Ascending aorta (tissue), 2 donors: ENCODE measurements at regions not wholly inside any gene's neighbourhood (a gene's known extent, or its start where the extent isn't known, plus 50 kb on each side); places are given as distances from the start of the nearest gene placed in this dataset.

Experiments
- DNase-seq, 2 donors: peaks; one replicate each; pipeline ENCODE4 v3.0.0-alpha.2; 2019; ENCODE audit warnings: low spot score in 2 of 2
- H3K27ac ChIP-seq, 2 donors: fragments of 200-600 bp; sonication (generic); one replicate each; pipeline ENCODE4 v1.5.1; 2016 to 2017; ENCODE audit warnings: mild to moderate bottlenecking in 1 of 2
- H3K27me3 ChIP-seq: fragments of 200-600 bp; sonication (generic); one replicate; pipeline ENCODE4 v1.5.1; 2017
- H3K36me3 ChIP-seq, 2 donors: fragments of 200-600 bp; sonication (generic); one replicate each; pipeline ENCODE4 v1.5.1; 2016
- H3K4me1 ChIP-seq, 2 donors: fragments of 200-600 bp; sonication (generic); one replicate each; pipeline ENCODE4 v1.5.1; 2016 to 2017; ENCODE audit warnings: mild to moderate bottlenecking in 1 of 2
- H3K4me3 ChIP-seq, 2 donors: fragments of 200-600 bp; sonication (generic); one replicate each; pipeline ENCODE4 v1.5.1; 2016 to 2017; ENCODE audit warnings: mild to moderate bottlenecking in 1 of 2
- H3K9me3 ChIP-seq, 2 donors: fragments of 200-600 bp; sonication (generic); one replicate each; pipeline ENCODE4 v1.5.1; 2016
- CTCF ChIP-seq, 3 experiments: fragments of 200-600 bp in 2 of 3; fragments of 450-650 bp in 1 of 3; sonication (generic) in 2 of 3; IDR thresholded peaks; one replicate each; pipeline ENCODE4 v1.5.1; 2016 to 2019; ENCODE audit warnings: antibody characterized with exemption in 3 of 3, mild to moderate bottlenecking in 1 of 3, moderate library complexity in 1 of 3
- intact Hi-C: fragments of 100-400 bp; cut with DNase I; formaldehyde crosslinking; loops from one replicate; pipeline ENCODE4 v1.15.1; 2023

- Histone ChIP-seq H3K9me3 (no peaks in the 10 kb centered on the region), H3K27ac (no peak overlapping the region), H3K4me3 (no peak overlapping the region), H3K4me1 (no peaks in the 10 kb centered on the region), H3K27me3 (no peaks in the 10 kb centered on the region), H3K36me3 (no peaks in the 10 kb centered on the region)
- no peak for DNase-seq
- intact Hi-C loops: loop anchor here (2.0 kb wide), 1 partner anchor 39 kb away; no protein-coding TSS in a partner anchor
- no peak for TF ChIP-seq CTCF (IDR thresholded peaks at IDR 0.05)
Measured at GRCh38 chr5:158639881-158640592, 459.7 kb downstream of the EBF1 start.

GRCh38 chr5:158638396-158638795 lies 461.3 kb downstream of the EBF1 start:
- Histone ChIP-seq H3K4me1 (no peaks in the 10 kb centered on the region), H3K27ac (no peak overlapping the region), H3K4me3 (no peak overlapping the region), H3K36me3 (no peaks in the 10 kb centered on the region), H3K27me3 (no peaks in the 10 kb centered on the region), H3K9me3 (no peaks in the 10 kb centered on the region)
- intact Hi-C loops: loop anchor here (2.0 kb wide), 1 partner anchor 40 kb away; no protein-coding TSS in a partner anchor
- no peak for DNase-seq
- no peak for TF ChIP-seq CTCF (IDR thresholded peaks at IDR 0.05)

GRCh38 chr5:158637039-158637438 lies 462.7 kb downstream of the EBF1 start:
- Histone ChIP-seq H3K9me3 (no peaks in the 10 kb centered on the region), H3K36me3 (no peaks in the 10 kb centered on the region), H3K4me3 (no peak overlapping the region), H3K27ac (no peak overlapping the region), H3K4me1 (no peaks in the 10 kb centered on the region), H3K27me3 (no peaks in the 10 kb centered on the region)
- intact Hi-C loops: no loop called here
- TF ChIP-seq CTCF (IDR thresholded peaks at IDR 0.05): no peak
- DNase-seq: no peak

GRCh38 chr5:158635565-158635964 lies 464.2 kb downstream of the EBF1 start:
- Histone ChIP-seq H3K27me3 (no peaks in the 10 kb centered on the region), H3K9me3 (no peaks in the 10 kb centered on the region), H3K4me3 (no peak overlapping the region), H3K4me1 (no peaks in the 10 kb centered on the region), H3K27ac (no peak overlapping the region), H3K36me3 (no peaks in the 10 kb centered on the region)
- no peak for DNase-seq
- TF ChIP-seq CTCF (IDR thresholded peaks at IDR 0.05): no peak
- intact Hi-C loops: no loop called here

- Histone ChIP-seq H3K4me3 (no peak overlapping the region), H3K9me3 (no peaks in the 10 kb centered on the region), H3K4me1 (no peaks in the 10 kb centered on the region), H3K27ac (no peak overlapping the region), H3K36me3 (no peaks in the 10 kb centered on the region), H3K27me3 (no peaks in the 10 kb centered on the region)
- DNase-seq: no peak
- no peak for TF ChIP-seq CTCF (IDR thresholded peaks at IDR 0.05)
- intact Hi-C loops: no loop called here
Measured at GRCh38 chr5:158634714-158635113, 465.0 kb downstream of the EBF1 start.
